ENCODE measurements at regions not wholly inside any gene's neighbourhood (a gene's known extent, or its start where the extent isn't known, plus 50 kb on each side); places are given as distances from the start of the nearest gene placed in this dataset.

DNA sequence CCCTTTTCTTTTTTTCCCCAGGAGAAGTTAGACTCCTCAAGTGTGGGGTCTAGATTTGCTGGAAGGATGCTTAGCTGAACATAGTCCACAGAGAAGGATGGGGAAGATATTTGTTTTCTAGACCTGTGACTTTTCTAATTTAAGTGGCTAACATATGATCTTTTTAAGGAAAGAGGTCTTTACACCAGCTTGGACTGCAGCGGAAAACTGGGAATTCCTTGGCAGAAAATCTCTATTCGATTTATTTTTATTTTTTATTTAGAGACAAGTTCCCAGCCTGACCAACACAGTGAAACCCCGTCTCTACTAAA, 148.4 kb downstream of the MYCN start:
- Histone ChIP-seq H3K9ac (ENCODE audit: low read length) (no peak overlapping the region), H3K4me2 (ENCODE audit: low read length) (no peak overlapping the region), H3K27me3 (ENCODE audit: insufficient read depth, low read depth, low read length) (no peaks in the 10 kb centered on the region), H3K9me3 (ENCODE audit: low read length) (no peaks in the 10 kb centered on the region), H4K20me1 (ENCODE audit: insufficient read depth) (no peaks in the 10 kb centered on the region), H3K9me2 (ENCODE audit: insufficient read depth, low read length) (no peaks in the 10 kb centered on the region), H3F3A (ENCODE audit: insufficient read depth, low read length, poor library complexity, severe bottlenecking) (no peaks in the 10 kb centered on the region), H3K79me2 (replicated peaks; ENCODE audit: insufficient read depth, low read length) (no peaks in the 10 kb centered on the region), H3K4me3 (ENCODE audit: low read length) (no peak overlapping the region), H3K36me3 (ENCODE audit: insufficient read depth, low read length) (no peaks in the 10 kb centered on the region), H3K27ac (ENCODE audit: low read length) (no peak overlapping the region), H2AFZ (ENCODE audit: low read depth, low read length) (no peak overlapping the region)
- no peak for TF ChIP-seq TAF1 (IDR thresholded peaks at IDR 0.05; ENCODE audit: low read depth)
- no peak for TF ChIP-seq MXI1 (conservative IDR thresholded peaks at IDR 0.05; ENCODE audit: poor library complexity, severe bottlenecking)
- no peak for TF ChIP-seq POLR2AphosphoS5 (IDR thresholded peaks at IDR 0.05)
- TF ChIP-seq RAD21 (conservative IDR thresholded peaks at IDR 0.05) = no peak
- TF ChIP-seq, protein P1, sequence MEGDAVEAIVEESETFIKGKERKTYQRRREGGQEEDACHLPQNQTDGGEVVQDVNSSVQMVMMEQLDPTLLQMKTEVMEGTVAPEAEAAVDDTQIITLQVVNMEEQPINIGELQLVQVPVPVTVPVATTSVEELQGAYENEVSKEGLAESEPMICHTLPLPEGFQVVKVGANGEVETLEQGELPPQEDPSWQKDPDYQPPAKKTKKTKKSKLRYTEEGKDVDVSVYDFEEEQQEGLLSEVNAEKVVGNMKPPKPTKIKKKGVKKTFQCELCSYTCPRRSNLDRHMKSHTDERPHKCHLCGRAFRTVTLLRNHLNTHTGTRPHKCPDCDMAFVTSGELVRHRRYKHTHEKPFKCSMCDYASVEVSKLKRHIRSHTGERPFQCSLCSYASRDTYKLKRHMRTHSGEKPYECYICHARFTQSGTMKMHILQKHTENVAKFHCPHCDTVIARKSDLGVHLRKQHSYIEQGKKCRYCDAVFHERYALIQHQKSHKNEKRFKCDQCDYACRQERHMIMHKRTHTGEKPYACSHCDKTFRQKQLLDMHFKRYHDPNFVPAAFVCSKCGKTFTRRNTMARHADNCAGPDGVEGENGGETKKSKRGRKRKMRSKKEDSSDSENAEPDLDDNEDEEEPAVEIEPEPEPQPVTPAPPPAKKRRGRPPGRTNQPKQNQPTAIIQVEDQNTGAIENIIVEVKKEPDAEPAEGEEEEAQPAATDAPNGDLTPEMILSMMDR (IDR thresholded peaks at IDR 0.05; ENCODE audit: poor library complexity, severe bottlenecking) = no peak
- TF ChIP-seq EZH2 (IDR thresholded peaks at IDR 0.05; ENCODE audit: borderline replicate concordance, insufficient read depth, low read length, poor library complexity, severe bottlenecking) = no peak
- no peak for TF ChIP-seq SMC3 (conservative IDR thresholded peaks at IDR 0.05; ENCODE audit: poor library complexity)
- TF ChIP-seq, protein P2, sequence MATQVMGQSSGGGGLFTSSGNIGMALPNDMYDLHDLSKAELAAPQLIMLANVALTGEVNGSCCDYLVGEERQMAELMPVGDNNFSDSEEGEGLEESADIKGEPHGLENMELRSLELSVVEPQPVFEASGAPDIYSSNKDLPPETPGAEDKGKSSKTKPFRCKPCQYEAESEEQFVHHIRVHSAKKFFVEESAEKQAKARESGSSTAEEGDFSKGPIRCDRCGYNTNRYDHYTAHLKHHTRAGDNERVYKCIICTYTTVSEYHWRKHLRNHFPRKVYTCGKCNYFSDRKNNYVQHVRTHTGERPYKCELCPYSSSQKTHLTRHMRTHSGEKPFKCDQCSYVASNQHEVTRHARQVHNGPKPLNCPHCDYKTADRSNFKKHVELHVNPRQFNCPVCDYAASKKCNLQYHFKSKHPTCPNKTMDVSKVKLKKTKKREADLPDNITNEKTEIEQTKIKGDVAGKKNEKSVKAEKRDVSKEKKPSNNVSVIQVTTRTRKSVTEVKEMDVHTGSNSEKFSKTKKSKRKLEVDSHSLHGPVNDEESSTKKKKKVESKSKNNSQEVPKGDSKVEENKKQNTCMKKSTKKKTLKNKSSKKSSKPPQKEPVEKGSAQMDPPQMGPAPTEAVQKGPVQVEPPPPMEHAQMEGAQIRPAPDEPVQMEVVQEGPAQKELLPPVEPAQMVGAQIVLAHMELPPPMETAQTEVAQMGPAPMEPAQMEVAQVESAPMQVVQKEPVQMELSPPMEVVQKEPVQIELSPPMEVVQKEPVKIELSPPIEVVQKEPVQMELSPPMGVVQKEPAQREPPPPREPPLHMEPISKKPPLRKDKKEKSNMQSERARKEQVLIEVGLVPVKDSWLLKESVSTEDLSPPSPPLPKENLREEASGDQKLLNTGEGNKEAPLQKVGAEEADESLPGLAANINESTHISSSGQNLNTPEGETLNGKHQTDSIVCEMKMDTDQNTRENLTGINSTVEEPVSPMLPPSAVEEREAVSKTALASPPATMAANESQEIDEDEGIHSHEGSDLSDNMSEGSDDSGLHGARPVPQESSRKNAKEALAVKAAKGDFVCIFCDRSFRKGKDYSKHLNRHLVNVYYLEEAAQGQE (IDR thresholded peaks at IDR 0.05; ENCODE audit: borderline replicate concordance) = no peak
- TF ChIP-seq EP300 (conservative IDR thresholded peaks at IDR 0.05; ENCODE audit: poor library complexity, severe bottlenecking) = no peak

DNA sequence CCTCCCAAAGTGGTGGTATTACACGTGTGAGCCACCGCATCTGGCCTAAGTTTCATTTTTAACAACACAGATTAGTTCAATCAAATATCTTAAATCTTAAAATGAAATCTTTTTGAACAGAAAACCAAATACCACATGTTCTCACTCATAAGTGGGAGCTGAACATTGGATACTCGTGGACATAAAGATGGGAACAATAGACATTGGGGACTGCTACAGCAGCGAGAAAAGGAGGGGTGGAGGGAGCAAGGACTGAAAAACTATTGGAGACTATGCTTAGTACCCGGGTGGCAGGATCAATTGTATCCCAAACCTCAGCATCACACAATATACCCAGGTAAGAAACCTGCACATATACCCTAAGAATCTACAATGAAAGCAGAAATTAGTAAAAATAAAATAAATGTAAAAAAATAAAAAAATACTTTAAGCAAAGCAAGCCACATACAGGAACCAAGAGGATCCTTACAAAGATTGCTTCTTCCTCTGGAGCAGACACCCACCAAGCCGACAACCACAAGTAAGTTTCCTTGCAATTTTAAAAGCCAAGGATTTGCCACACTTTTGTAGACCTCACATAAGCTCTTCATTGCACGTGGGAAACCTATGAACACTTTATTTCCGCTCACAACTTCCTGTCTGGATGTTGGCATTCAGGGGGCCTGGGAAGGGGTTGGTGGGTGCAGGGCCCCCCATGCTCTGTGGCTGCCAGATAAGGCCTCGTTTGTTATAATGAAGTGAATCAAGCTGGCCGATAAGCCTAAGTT, 147.9 kb downstream of the MYCN start:
- no peak overlapping the region for H3K9ac ChIP-seq (ENCODE audit: low read length)
- no peak overlapping the region for H2AFZ ChIP-seq (ENCODE audit: low read depth, low read length)
- H3K36me3 ChIP-seq (ENCODE audit: insufficient read depth, low read length) = no peaks in the 10 kb centered on the region

More for the DNA sequence above, 147.9 kb downstream of the MYCN start:
- no peaks in the 10 kb centered on the region for H3K9me2 ChIP-seq (ENCODE audit: insufficient read depth, low read length)
- TF ChIP-seq EZH2 (IDR thresholded peaks at IDR 0.05; ENCODE audit: borderline replicate concordance, insufficient read depth, low read length, poor library complexity, severe bottlenecking) = no peak
- no peak for TF ChIP-seq TAF1 (IDR thresholded peaks at IDR 0.05; ENCODE audit: low read depth)
- TF ChIP-seq MXI1 (conservative IDR thresholded peaks at IDR 0.05; ENCODE audit: poor library complexity, severe bottlenecking) = no peak
- TF ChIP-seq, protein P1 (IDR thresholded peaks at IDR 0.05; ENCODE audit: poor library complexity, severe bottlenecking) = no peak
- no peak for TF ChIP-seq RAD21 (conservative IDR thresholded peaks at IDR 0.05)
- TF ChIP-seq POLR2AphosphoS5 (IDR thresholded peaks at IDR 0.05) = no peak
- TF ChIP-seq, protein P2 (IDR thresholded peaks at IDR 0.05; ENCODE audit: borderline replicate concordance) = no peak
- TF ChIP-seq EP300 (conservative IDR thresholded peaks at IDR 0.05; ENCODE audit: poor library complexity, severe bottlenecking) = no peak
- TF ChIP-seq SMC3 (conservative IDR thresholded peaks at IDR 0.05; ENCODE audit: poor library complexity) = no peak
- H3K27ac ChIP-seq (ENCODE audit: low read length) = no peak overlapping the region
- H3K4me3 ChIP-seq (ENCODE audit: low read length) = no peak overlapping the region
- no peaks in the 10 kb centered on the region for H3K79me2 ChIP-seq (replicated peaks; ENCODE audit: insufficient read depth, low read length)
- H3K4me2 ChIP-seq (ENCODE audit: low read length) = no peak overlapping the region
- no peaks in the 10 kb centered on the region for H3K9me3 ChIP-seq (ENCODE audit: low read length)
- H3F3A ChIP-seq (ENCODE audit: insufficient read depth, low read length, poor library complexity, severe bottlenecking) = no peaks in the 10 kb centered on the region
- H3K27me3 ChIP-seq (ENCODE audit: insufficient read depth, low read depth, low read length) = no peaks in the 10 kb centered on the region
- H4K20me1 ChIP-seq (ENCODE audit: insufficient read depth) = no peaks in the 10 kb centered on the region
